Heart left ventricle (tissue), 13 donors: ENCODE measurements at regions not wholly inside any gene's neighbourhood (a gene's known extent, or its start where the extent isn't known, plus 50 kb on each side); places are given as distances from the start of the nearest gene placed in this dataset.
"Not testable (repeated sequence)": the region's sequence is repeated elsewhere in the genome, so short reads cannot be mapped to it uniquely, and the experiment has no call there.

Source experiments
- POLR2A ChIP-seq, 2 donors: fragments of 450-650 bp; IDR thresholded peaks; one replicate each; pipeline ENCODE4 v1.6.1; 2017; ENCODE audit warnings: antibody characterized with exemption in 2 of 2, mild to moderate bottlenecking in 2 of 2, moderate library complexity in 2 of 2
- TF ChIP-seq, protein P1 (sequence below), 12 donors: fragments of 200-600 bp; sonication (generic) in 4 of 12; IDR thresholded peaks; one replicate each; pipeline versions ENCODE4 v1.5.0 to v1.8.0; 2018 to 2022; ENCODE audit warnings: antibody characterized with exemption in 12 of 12, mild to moderate bottlenecking in 5 of 12
- donor health status: ischemic (EF 13 %, LVEDD 7.1; RV severe dilation, severe dysfunction).
- donor health status: DM: no; HTN: yes; CAD: no.
- donor health status: DM: no; HTN: no; CAD: no.
- donor health status: ischemic (EF 25% LVEDD 6.9; RV normal size, moderate dysfunction).
- donor health status: ischemic (EF 25% LVEDD 5.7; RV mildly dilated, moderate dysfunction).
- donor health status: ischemic (EF 35%, LVEDD 5.7; RV mildly dilated, moderate dysfunction).
- donor health status: nonischemic (EF 11% LVEDD 7.7; RV severe dilation, severe dysfunction).
- donor health status: DM: yes; HTN: yes; CAD: no.
- donor health status: PGD.
- donor health status: ischemic (EF 29% LVEDD 5.4; RV normal size, mild dysfunction).
- donor health status: nonischemic (EF 23%, LVEDD 6.1; RV moderate dilation, normal function).

DNA sequence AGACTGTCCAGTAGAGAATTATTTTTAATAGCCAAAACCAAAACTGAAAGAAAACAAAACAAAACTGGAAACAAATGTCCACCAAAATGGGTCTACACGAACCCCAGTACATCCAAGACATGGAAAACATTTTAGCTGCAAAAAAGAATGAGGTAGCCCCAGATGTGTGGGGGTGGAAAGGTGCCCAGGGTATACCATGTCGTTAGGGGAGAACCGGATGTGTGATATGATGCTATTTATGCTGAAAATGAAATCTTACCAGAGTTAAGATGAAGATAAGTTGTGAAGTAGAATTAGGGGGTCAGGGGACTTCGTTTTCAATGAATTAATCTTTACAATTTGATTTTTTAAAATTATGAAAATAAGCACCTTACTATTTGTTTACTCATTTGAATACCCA lies 72.2 kb downstream of the PROP1 start:
- TF ChIP-seq, protein P1, sequence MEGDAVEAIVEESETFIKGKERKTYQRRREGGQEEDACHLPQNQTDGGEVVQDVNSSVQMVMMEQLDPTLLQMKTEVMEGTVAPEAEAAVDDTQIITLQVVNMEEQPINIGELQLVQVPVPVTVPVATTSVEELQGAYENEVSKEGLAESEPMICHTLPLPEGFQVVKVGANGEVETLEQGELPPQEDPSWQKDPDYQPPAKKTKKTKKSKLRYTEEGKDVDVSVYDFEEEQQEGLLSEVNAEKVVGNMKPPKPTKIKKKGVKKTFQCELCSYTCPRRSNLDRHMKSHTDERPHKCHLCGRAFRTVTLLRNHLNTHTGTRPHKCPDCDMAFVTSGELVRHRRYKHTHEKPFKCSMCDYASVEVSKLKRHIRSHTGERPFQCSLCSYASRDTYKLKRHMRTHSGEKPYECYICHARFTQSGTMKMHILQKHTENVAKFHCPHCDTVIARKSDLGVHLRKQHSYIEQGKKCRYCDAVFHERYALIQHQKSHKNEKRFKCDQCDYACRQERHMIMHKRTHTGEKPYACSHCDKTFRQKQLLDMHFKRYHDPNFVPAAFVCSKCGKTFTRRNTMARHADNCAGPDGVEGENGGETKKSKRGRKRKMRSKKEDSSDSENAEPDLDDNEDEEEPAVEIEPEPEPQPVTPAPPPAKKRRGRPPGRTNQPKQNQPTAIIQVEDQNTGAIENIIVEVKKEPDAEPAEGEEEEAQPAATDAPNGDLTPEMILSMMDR (IDR thresholded peaks at IDR 0.05) = not testable (repeated sequence)
- TF ChIP-seq POLR2A (IDR thresholded peaks at IDR 0.05) = not testable (repeated sequence)
